ENCODE measurements at regions not wholly inside any gene's neighbourhood (a gene's known extent, or its start where the extent isn't known, plus 50 kb on each side); places are given as distances from the start of the nearest gene placed in this dataset.

- H3K27me3 Mint-ChIP-seq (ENCODE audit: low read depth), result peaks cover 7% of the 10 kb centered on the region
- no peak overlapping the region for H3K27ac Mint-ChIP-seq
- H3K4me3 Mint-ChIP-seq, result no peak overlapping the region
- no peaks in the 10 kb centered on the region for H3K9me3 Mint-ChIP-seq
- no peaks in the 10 kb centered on the region for H3K36me3 Mint-ChIP-seq (ENCODE audit: low read depth)
- H3K4me1 Mint-ChIP-seq, result peaks cover 33% of the 10 kb centered on the region
- TF ChIP-seq CTCF (IDR thresholded peaks at IDR 0.05; ENCODE audit: unreplicated experiment in 3 of 3), result no peak
Measured at GRCh38 chr13:40492511-40492910, 173.9 kb downstream of the FOXO1 start.

- Mint-ChIP-seq H3K4me1 (peaks cover 32% of the 10 kb centered on the region), H3K27ac (no peak overlapping the region), H3K9me3 (no peaks in the 10 kb centered on the region), H3K4me3 (no peak overlapping the region), H3K27me3 (ENCODE audit: low read depth) (peaks cover 7% of the 10 kb centered on the region), H3K36me3 (ENCODE audit: low read depth) (no peaks in the 10 kb centered on the region)
- no peak for TF ChIP-seq CTCF (IDR thresholded peaks at IDR 0.05; ENCODE audit: unreplicated experiment in 3 of 3)
Measured at GRCh38 chr13:40494513-40494912, 171.9 kb downstream of the FOXO1 start.

- H3K9me3 Mint-ChIP-seq, result no peaks in the 10 kb centered on the region
- H3K36me3 Mint-ChIP-seq (ENCODE audit: low read depth), result no peaks in the 10 kb centered on the region
- no peak for TF ChIP-seq CTCF (IDR thresholded peaks at IDR 0.05; ENCODE audit: unreplicated experiment in 3 of 3)
- no peak overlapping the region for H3K27ac Mint-ChIP-seq
- H3K4me3 Mint-ChIP-seq, result no peak overlapping the region
- H3K4me1 Mint-ChIP-seq, result peaks cover 26% of the 10 kb centered on the region
- H3K27me3 Mint-ChIP-seq (ENCODE audit: low read depth), result peaks cover 5% of the 10 kb centered on the region
Measured at GRCh38 chr13:40494946-40495620, 171.4 kb downstream of the FOXO1 start.

- Mint-ChIP-seq H3K36me3 (ENCODE audit: low read depth) (no peaks in the 10 kb centered on the region), H3K4me1 (peaks cover 24% of the 10 kb centered on the region), H3K27me3 (ENCODE audit: low read depth) (peaks cover 4% of the 10 kb centered on the region), H3K27ac (no peak overlapping the region), H3K9me3 (no peaks in the 10 kb centered on the region), H3K4me3 (no peak overlapping the region)
- no peak for TF ChIP-seq CTCF (IDR thresholded peaks at IDR 0.05; ENCODE audit: unreplicated experiment in 3 of 3)
Measured at GRCh38 chr13:40495621-40496001, 170.8 kb downstream of the FOXO1 start.

GRCh38 chr13:40496035-40496810 lies 170.2 kb downstream of the FOXO1 start:
- no peaks in the 10 kb centered on the region for H3K36me3 Mint-ChIP-seq (ENCODE audit: low read depth)
- no peak overlapping the region for H3K27ac Mint-ChIP-seq
- H3K4me1 Mint-ChIP-seq, result peaks cover 24% of the 10 kb centered on the region
- no peaks in the 10 kb centered on the region for H3K9me3 Mint-ChIP-seq
- H3K4me3 Mint-ChIP-seq, result no peak overlapping the region
- H3K27me3 Mint-ChIP-seq (ENCODE audit: low read depth), result peaks cover 4% of the 10 kb centered on the region
- no peak for TF ChIP-seq CTCF (IDR thresholded peaks at IDR 0.05; ENCODE audit: unreplicated experiment in 3 of 3)
